SH-SY5Y (cell line): ENCODE measurements at regions not wholly inside any gene's neighbourhood (a gene's known extent, or its start where the extent isn't known, plus 50 kb on each side); places are given as distances from the start of the nearest gene placed in this dataset.

Experiments
- GATA2 ChIP-seq: IDR thresholded peaks from 2 replicates; pipeline ENCODE4 v1.6.1; 2011; ENCODE audit warnings: mild to moderate bottlenecking, low read depth, low read length
- GATA3 ChIP-seq: IDR thresholded peaks from 2 replicates; pipeline ENCODE4 v1.6.1; 2011; ENCODE audit warnings: low read depth, mild to moderate bottlenecking, low read length, moderate library complexity

DNA sequence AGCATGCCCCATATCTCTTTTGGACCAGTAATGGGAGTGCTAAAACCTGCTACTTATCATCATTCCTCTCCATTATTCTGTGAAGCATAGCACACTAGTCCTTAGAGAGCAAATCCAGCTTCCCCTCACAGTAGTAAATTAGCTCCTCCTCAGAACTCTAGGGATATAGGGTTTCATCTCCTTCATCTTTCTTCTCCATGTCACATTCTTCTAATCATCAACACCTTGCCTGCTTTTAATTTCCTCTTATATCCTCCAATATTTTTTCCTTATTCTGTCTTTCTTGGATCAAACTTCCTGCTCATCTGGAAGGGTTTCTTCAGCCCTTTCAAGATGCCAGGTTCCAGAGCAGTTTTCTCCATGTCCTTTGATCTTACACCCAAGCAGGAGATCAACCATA is 321.4 kb upstream of the ACVR2A start:
- TF ChIP-seq GATA2: no peak
- no peak for TF ChIP-seq GATA3
